ENCODE measurements at regions not wholly inside any gene's neighbourhood (a gene's known extent, or its start where the extent isn't known, plus 50 kb on each side); places are given as distances from the start of the nearest gene placed in this dataset.

GRCh38 chr4:116023049-116023448 lies 909.6 kb upstream of the NDST4 start:
- Histone ChIP-seq H3K36me3 (ENCODE audit: control insufficient read depth in 1 of 2, insufficient read depth in 2 of 2, low read depth in 1 of 2, low read length in 2 of 2) (no peaks in the 10 kb centered on the region), H3K4me3 (ENCODE audit: insufficient read depth in 1 of 2, low read depth in 1 of 2, low read length in 2 of 2) (no peak overlapping the region), H3K9me3 (ENCODE audit: control insufficient read depth, low read length) (peaks cover 23% of the 10 kb centered on the region), H3K4ac (ENCODE audit: low read depth in 1 of 2, low read length in 2 of 2) (no peak overlapping the region), H3K18ac (ENCODE audit: low read depth in 1 of 2, low read length in 2 of 2) (no peak overlapping the region), H3K27me3 (ENCODE audit: control insufficient read depth in 1 of 2, insufficient read depth in 1 of 2, low read length in 2 of 2) (no peaks in the 10 kb centered on the region), H3K79me1 (replicated peaks; ENCODE audit: low read length, poor library complexity, severe bottlenecking) (no peaks in the 10 kb centered on the region), H2BK15ac (ENCODE audit: low read depth, poor library complexity, severe bottlenecking) (no peak overlapping the region), H2AK5ac (ENCODE audit: low read length, severe bottlenecking) (no peak overlapping the region), H2BK120ac (ENCODE audit: low read depth, low read length) (no peak overlapping the region), H2BK5ac (ENCODE audit: low read depth, low read length, poor library complexity, severe bottlenecking) (no peak overlapping the region), H2BK12ac (ENCODE audit: low read length in 2 of 2) (no peak overlapping the region), H2AFZ (ENCODE audit: low read depth, low read length) (no peak overlapping the region), H3K27ac (ENCODE audit: low read length, poor library complexity, severe bottlenecking) (no peak overlapping the region), H4K91ac (ENCODE audit: low read length) (no peak overlapping the region), H3K4me1 (ENCODE audit: control insufficient read depth, insufficient read depth, low read depth, low read length) (no peaks in the 10 kb centered on the region), H3K9ac (ENCODE audit: low read length) (no peak overlapping the region), H4K8ac (ENCODE audit: low read length) (no peak overlapping the region), H3K14ac (ENCODE audit: low read length in 2 of 2) (no peak overlapping the region), H3K23ac (ENCODE audit: low read length in 2 of 2) (no peak overlapping the region), H3K4me2 (ENCODE audit: low read length, poor library complexity, severe bottlenecking) (no peak overlapping the region)
- no peak for DNase-seq
- WGBS, result 100% methylated on average over 4 of the region's 5 CpGs

DNA sequence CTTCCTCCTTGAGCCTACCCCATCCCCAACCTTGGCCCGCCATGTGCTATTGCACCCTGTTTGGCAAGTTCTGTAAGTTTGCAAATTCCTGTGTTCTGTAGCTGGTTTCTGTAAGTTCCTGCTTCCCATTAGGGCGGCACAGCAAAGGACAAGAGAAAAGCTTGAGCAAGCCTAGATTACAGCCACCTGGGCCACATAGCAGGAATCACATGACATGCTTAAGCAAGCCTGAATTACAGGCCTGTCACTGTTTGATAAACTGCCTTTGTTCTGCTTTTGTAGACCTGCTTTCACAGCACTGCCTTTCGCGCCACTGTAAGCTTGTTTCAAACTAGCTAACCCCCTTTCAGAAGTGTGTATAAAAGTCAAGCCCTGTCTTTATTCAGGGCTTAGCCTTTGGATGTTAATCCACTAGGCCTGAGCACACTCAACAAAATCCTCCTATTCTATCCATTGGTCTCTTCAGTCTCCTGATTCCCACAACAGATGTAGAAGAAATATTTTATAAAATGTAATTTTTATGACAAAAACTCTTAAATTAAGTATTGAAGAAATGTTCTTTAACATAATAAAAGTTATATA lies 906.8 kb upstream of the NDST4 start:
- no peak overlapping the region for H3K27ac ChIP-seq (ENCODE audit: low read length, poor library complexity, severe bottlenecking)

GRCh38 chr4:116018831-116019230 lies 905.4 kb upstream of the NDST4 start:
- Histone ChIP-seq H3K14ac (ENCODE audit: low read length in 2 of 2) (no peak overlapping the region), H2AK5ac (ENCODE audit: low read length, severe bottlenecking) (no peak overlapping the region), H3K27ac (ENCODE audit: low read length, poor library complexity, severe bottlenecking) (no peak overlapping the region), H3K27me3 (ENCODE audit: control insufficient read depth in 1 of 2, insufficient read depth in 1 of 2, low read length in 2 of 2) (no peaks in the 10 kb centered on the region), H2BK120ac (ENCODE audit: low read depth, low read length) (no peak overlapping the region), H4K8ac (ENCODE audit: low read length) (no peak overlapping the region), H3K18ac (ENCODE audit: low read depth in 1 of 2, low read length in 2 of 2) (no peak overlapping the region), H3K9me3 (ENCODE audit: control insufficient read depth, low read length) (peaks cover 56% of the 10 kb centered on the region), H3K23ac (ENCODE audit: low read length in 2 of 2) (no peak overlapping the region), H3K79me1 (replicated peaks; ENCODE audit: low read length, poor library complexity, severe bottlenecking) (no peaks in the 10 kb centered on the region), H2BK12ac (ENCODE audit: low read length in 2 of 2) (no peak overlapping the region), H2AFZ (ENCODE audit: low read depth, low read length) (no peak overlapping the region), H4K91ac (ENCODE audit: low read length) (no peak overlapping the region), H3K4me2 (ENCODE audit: low read length, poor library complexity, severe bottlenecking) (no peak overlapping the region), H3K4me3 (ENCODE audit: insufficient read depth in 1 of 2, low read depth in 1 of 2, low read length in 2 of 2) (no peak overlapping the region), H3K36me3 (ENCODE audit: control insufficient read depth in 1 of 2, insufficient read depth in 2 of 2, low read depth in 1 of 2, low read length in 2 of 2) (no peaks in the 10 kb centered on the region), H3K9ac (ENCODE audit: low read length) (no peak overlapping the region), H3K4ac (ENCODE audit: low read depth in 1 of 2, low read length in 2 of 2) (no peak overlapping the region), H2BK5ac (ENCODE audit: low read depth, low read length, poor library complexity, severe bottlenecking) (no peak overlapping the region), H2BK15ac (ENCODE audit: low read depth, poor library complexity, severe bottlenecking) (no peak overlapping the region), H3K4me1 (ENCODE audit: control insufficient read depth, insufficient read depth, low read depth, low read length) (no peaks in the 10 kb centered on the region)
- WGBS, result 88% methylated on average over 3 of the region's 3 CpGs
- DNase-seq, result no peak

More for the DNA sequence above, 906.8 kb upstream of the NDST4 start:
- Histone ChIP-seq H3K9ac (ENCODE audit: low read length) (no peak overlapping the region), H2BK120ac (ENCODE audit: low read depth, low read length) (no peak overlapping the region), H3K18ac (ENCODE audit: low read depth in 1 of 2, low read length in 2 of 2) (no peak overlapping the region), H3K9me3 (ENCODE audit: control insufficient read depth, low read length) (peaks cover 45% of the 10 kb centered on the region), H4K91ac (ENCODE audit: low read length) (no peak overlapping the region), H3K4me1 (ENCODE audit: control insufficient read depth, insufficient read depth, low read depth, low read length) (no peaks in the 10 kb centered on the region), H2BK5ac (ENCODE audit: low read depth, low read length, poor library complexity, severe bottlenecking) (no peak overlapping the region), H3K27me3 (ENCODE audit: control insufficient read depth in 1 of 2, insufficient read depth in 1 of 2, low read length in 2 of 2) (no peaks in the 10 kb centered on the region), H2AFZ (ENCODE audit: low read depth, low read length) (no peak overlapping the region), H3K4ac (ENCODE audit: low read depth in 1 of 2, low read length in 2 of 2) (no peak overlapping the region), H4K8ac (ENCODE audit: low read length) (no peak overlapping the region), H2BK12ac (ENCODE audit: low read length in 2 of 2) (no peak overlapping the region), H3K14ac (ENCODE audit: low read length in 2 of 2) (no peak overlapping the region), H3K23ac (ENCODE audit: low read length in 2 of 2) (no peak overlapping the region), H3K4me3 (ENCODE audit: insufficient read depth in 1 of 2, low read depth in 1 of 2, low read length in 2 of 2) (no peak overlapping the region), H3K36me3 (ENCODE audit: control insufficient read depth in 1 of 2, insufficient read depth in 2 of 2, low read depth in 1 of 2, low read length in 2 of 2) (no peaks in the 10 kb centered on the region), H2BK15ac (ENCODE audit: low read depth, poor library complexity, severe bottlenecking) (no peak overlapping the region), H3K79me1 (replicated peaks; ENCODE audit: low read length, poor library complexity, severe bottlenecking) (no peaks in the 10 kb centered on the region), H3K4me2 (ENCODE audit: low read length, poor library complexity, severe bottlenecking) (no peak overlapping the region), H2AK5ac (ENCODE audit: low read length, severe bottlenecking) (no peak overlapping the region)
- WGBS, result 95% methylated on average over 4 of the region's 4 CpGs
- DNase-seq, result no peak

DNA sequence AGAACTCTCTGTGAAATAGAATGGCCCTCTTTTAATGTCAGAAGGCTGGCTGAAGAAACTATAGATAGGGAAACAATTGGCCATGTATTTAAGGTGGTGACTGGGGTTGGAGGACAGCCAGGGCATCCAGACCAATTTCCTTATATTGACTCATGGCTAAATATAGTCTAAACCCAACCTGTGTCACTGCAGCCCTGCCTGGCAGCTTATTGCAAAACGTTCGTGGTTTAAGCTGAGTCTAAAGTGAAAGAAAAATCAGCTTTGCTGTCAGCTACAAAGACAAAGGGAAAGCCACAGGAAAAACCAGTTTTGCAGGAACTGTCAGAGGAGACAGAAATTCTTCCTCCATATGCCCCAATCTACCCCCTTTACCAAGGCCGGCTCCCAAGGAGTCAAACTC lies 902.8 kb upstream of the NDST4 start:
- Histone ChIP-seq H2AK5ac (ENCODE audit: low read length, severe bottlenecking) (no peak overlapping the region), H3K23ac (ENCODE audit: low read length in 2 of 2) (no peak overlapping the region), H3K36me3 (ENCODE audit: control insufficient read depth in 1 of 2, insufficient read depth in 2 of 2, low read depth in 1 of 2, low read length in 2 of 2) (no peaks in the 10 kb centered on the region), H4K8ac (ENCODE audit: low read length) (no peak overlapping the region), H3K9ac (ENCODE audit: low read length) (no peak overlapping the region), H3K27me3 (ENCODE audit: control insufficient read depth in 1 of 2, insufficient read depth in 1 of 2, low read length in 2 of 2) (no peaks in the 10 kb centered on the region), H3K4me3 (ENCODE audit: insufficient read depth in 1 of 2, low read depth in 1 of 2, low read length in 2 of 2) (no peak overlapping the region), H3K4me1 (ENCODE audit: control insufficient read depth, insufficient read depth, low read depth, low read length) (no peaks in the 10 kb centered on the region), H2BK12ac (ENCODE audit: low read length in 2 of 2) (no peak overlapping the region), H2BK15ac (ENCODE audit: low read depth, poor library complexity, severe bottlenecking) (no peak overlapping the region), H2BK5ac (ENCODE audit: low read depth, low read length, poor library complexity, severe bottlenecking) (no peak overlapping the region), H3K4me2 (ENCODE audit: low read length, poor library complexity, severe bottlenecking) (no peak overlapping the region), H2AFZ (ENCODE audit: low read depth, low read length) (no peak overlapping the region), H4K91ac (ENCODE audit: low read length) (no peak overlapping the region), H3K27ac (ENCODE audit: low read length, poor library complexity, severe bottlenecking) (no peak overlapping the region), H3K9me3 (ENCODE audit: control insufficient read depth, low read length) (peaks cover 60% of the 10 kb centered on the region), H3K79me1 (replicated peaks; ENCODE audit: low read length, poor library complexity, severe bottlenecking) (no peaks in the 10 kb centered on the region), H3K14ac (ENCODE audit: low read length in 2 of 2) (no peak overlapping the region), H2BK120ac (ENCODE audit: low read depth, low read length) (no peak overlapping the region), H3K4ac (ENCODE audit: low read depth in 1 of 2, low read length in 2 of 2) (no peak overlapping the region), H3K18ac (ENCODE audit: low read depth in 1 of 2, low read length in 2 of 2) (no peak overlapping the region)
- DNase-seq, result peak; percentile 57
- WGBS, result 84% methylated on average over 3 of the region's 3 CpGs
